GM12878 (cell line): ENCODE measurements at regions not wholly inside any gene's neighbourhood (a gene's known extent, or its start where the extent isn't known, plus 50 kb on each side); places are given as distances from the start of the nearest gene placed in this dataset.

Source experiments
- ATF7 ChIP-seq: fragments of 450-650 bp; IDR thresholded peaks from 2 replicates; pipeline ENCODE4 v1.6.1; 2016; ENCODE audit warnings: low read depth, mild to moderate bottlenecking
- EZH2 ChIP-seq: IDR thresholded peaks from 2 replicates; pipeline ENCODE4 v1.6.1; 2012; ENCODE audit warnings: low read depth, mild to moderate bottlenecking, control low read depth, inconsistent platforms, low read length, borderline replicate concordance; ENCODE audit not compliant: control insufficient read depth
- GABPA ChIP-seq: IDR thresholded peaks from 2 replicates; pipeline ENCODE4 v1.6.1; 2014; ENCODE audit warnings: antibody characterized with exemption, low read depth, mild to moderate bottlenecking, inconsistent platforms
- MAX ChIP-seq: IDR thresholded peaks from 2 replicates; pipeline ENCODE4 v1.6.1; 2012; ENCODE audit warnings: low read depth, low read length, improper control_type of control experiment
- NFXL1 ChIP-seq: fragments of 450-650 bp; IDR thresholded peaks from 2 replicates; pipeline ENCODE4 v1.6.1; 2017; ENCODE audit warnings: antibody characterized with exemption, mild to moderate bottlenecking, borderline replicate concordance
- NFYA ChIP-seq: IDR thresholded peaks from 2 replicates; pipeline ENCODE4 v1.6.1; 2011; ENCODE audit warnings: low read depth, mild to moderate bottlenecking, low read length, improper control_type of control experiment, borderline replicate concordance
- POLR2AphosphoS2 ChIP-seq: IDR thresholded peaks from 2 replicates; pipeline ENCODE4 v1.6.1; 2011; ENCODE audit warnings: low read depth, mild to moderate bottlenecking, low read length, improper control_type of control experiment, moderate library complexity
- SKIL ChIP-seq: fragments of 450-650 bp; IDR thresholded peaks from 2 replicates; pipeline ENCODE4 v1.6.1; 2017; ENCODE audit warnings: mild to moderate bottlenecking, low read depth, inconsistent platforms; ENCODE audit not compliant: poor library complexity, severe bottlenecking
- STAT3 ChIP-seq: IDR thresholded peaks from 2 replicates; pipeline ENCODE4 v1.6.1; 2011; ENCODE audit warnings: low read depth, low read length, improper control_type of control experiment
- TF ChIP-seq, protein P1 (sequence below): fragments of 450-650 bp; IDR thresholded peaks from 2 replicates; pipeline ENCODE4 v1.6.1; 2017; ENCODE audit warnings: mild to moderate bottlenecking, moderate library complexity
- TF ChIP-seq, protein P2 (sequence below), 3 experiments: IDR thresholded peaks in 2 of 3; conservative IDR thresholded peaks in 1 of 3; 2 replicates each; pipeline ENCODE4 v1.5.1; 2011; ENCODE audit warnings: low read depth in 3 of 3, low read length in 3 of 3, mild to moderate bottlenecking in 3 of 3, control low read depth in 2 of 3, moderate library complexity in 2 of 3, inconsistent platforms in 1 of 3, mixed read lengths in 1 of 3; ENCODE audit not compliant: control insufficient read depth in 2 of 3, insufficient read depth in 1 of 3; ENCODE audit errors: extremely low read depth in 1 of 3
- TF ChIP-seq, protein P3 (sequence below): fragments of 450-650 bp; IDR thresholded peaks from 2 replicates; pipeline ENCODE4 v1.6.1; 2017; ENCODE audit warnings: low read depth, mild to moderate bottlenecking, moderate library complexity

DNA sequence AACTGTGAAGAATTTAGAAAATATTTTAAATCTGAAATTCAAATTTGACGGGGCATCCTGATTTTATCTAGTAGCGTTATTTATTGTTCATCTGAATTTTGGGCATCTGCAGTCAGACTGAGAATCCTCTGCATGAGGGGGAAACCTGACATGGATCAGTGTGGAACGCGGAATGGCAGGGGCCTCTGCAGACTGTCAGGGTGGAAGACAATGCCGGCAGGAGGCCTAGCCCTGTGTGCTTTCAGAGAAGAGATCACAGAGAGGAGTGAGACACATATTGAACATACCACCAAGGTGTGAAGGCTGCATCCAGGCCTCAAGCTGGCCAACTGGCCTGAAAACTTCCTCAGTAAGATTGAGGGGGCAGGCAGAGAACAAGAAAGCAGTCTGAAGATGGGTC is 921.1 kb upstream of the GHITM start (continued):
- TF ChIP-seq NFXL1 (no peak), SKIL (no peak), NFYA (no peak), EZH2 (no peak), STAT3 (no peak), GABPA (no peak), MAX (no peak), ATF7 (no peak), POLR2AphosphoS2 (no peak)
- TF ChIP-seq, protein P1, sequence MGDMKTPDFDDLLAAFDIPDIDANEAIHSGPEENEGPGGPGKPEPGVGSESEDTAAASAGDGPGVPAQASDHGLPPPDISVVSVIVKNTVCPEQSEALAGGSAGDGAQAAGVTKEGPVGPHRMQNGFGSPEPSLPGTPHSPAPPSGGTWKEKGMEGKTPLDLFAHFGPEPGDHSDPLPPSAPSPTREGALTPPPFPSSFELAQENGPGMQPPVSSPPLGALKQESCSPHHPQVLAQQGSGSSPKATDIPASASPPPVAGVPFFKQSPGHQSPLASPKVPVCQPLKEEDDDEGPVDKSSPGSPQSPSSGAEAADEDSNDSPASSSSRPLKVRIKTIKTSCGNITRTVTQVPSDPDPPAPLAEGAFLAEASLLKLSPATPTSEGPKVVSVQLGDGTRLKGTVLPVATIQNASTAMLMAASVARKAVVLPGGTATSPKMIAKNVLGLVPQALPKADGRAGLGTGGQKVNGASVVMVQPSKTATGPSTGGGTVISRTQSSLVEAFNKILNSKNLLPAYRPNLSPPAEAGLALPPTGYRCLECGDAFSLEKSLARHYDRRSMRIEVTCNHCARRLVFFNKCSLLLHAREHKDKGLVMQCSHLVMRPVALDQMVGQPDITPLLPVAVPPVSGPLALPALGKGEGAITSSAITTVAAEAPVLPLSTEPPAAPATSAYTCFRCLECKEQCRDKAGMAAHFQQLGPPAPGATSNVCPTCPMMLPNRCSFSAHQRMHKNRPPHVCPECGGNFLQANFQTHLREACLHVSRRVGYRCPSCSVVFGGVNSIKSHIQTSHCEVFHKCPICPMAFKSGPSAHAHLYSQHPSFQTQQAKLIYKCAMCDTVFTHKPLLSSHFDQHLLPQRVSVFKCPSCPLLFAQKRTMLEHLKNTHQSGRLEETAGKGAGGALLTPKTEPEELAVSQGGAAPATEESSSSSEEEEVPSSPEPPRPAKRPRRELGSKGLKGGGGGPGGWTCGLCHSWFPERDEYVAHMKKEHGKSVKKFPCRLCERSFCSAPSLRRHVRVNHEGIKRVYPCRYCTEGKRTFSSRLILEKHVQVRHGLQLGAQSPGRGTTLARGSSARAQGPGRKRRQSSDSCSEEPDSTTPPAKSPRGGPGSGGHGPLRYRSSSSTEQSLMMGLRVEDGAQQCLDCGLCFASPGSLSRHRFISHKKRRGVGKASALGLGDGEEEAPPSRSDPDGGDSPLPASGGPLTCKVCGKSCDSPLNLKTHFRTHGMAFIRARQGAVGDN, result no peak
- TF ChIP-seq, protein P2, sequence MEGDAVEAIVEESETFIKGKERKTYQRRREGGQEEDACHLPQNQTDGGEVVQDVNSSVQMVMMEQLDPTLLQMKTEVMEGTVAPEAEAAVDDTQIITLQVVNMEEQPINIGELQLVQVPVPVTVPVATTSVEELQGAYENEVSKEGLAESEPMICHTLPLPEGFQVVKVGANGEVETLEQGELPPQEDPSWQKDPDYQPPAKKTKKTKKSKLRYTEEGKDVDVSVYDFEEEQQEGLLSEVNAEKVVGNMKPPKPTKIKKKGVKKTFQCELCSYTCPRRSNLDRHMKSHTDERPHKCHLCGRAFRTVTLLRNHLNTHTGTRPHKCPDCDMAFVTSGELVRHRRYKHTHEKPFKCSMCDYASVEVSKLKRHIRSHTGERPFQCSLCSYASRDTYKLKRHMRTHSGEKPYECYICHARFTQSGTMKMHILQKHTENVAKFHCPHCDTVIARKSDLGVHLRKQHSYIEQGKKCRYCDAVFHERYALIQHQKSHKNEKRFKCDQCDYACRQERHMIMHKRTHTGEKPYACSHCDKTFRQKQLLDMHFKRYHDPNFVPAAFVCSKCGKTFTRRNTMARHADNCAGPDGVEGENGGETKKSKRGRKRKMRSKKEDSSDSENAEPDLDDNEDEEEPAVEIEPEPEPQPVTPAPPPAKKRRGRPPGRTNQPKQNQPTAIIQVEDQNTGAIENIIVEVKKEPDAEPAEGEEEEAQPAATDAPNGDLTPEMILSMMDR (IDR thresholded peaks at IDR 0.05 in 2 of 3, conservative IDR thresholded peaks at IDR 0.05 in 1 of 3; ENCODE audit: control insufficient read depth in 2 of 3, extremely low read depth in 1 of 3, insufficient read depth in 1 of 3, low read depth in 3 of 3, low read length in 3 of 3), result no peak
- TF ChIP-seq, protein P3, sequence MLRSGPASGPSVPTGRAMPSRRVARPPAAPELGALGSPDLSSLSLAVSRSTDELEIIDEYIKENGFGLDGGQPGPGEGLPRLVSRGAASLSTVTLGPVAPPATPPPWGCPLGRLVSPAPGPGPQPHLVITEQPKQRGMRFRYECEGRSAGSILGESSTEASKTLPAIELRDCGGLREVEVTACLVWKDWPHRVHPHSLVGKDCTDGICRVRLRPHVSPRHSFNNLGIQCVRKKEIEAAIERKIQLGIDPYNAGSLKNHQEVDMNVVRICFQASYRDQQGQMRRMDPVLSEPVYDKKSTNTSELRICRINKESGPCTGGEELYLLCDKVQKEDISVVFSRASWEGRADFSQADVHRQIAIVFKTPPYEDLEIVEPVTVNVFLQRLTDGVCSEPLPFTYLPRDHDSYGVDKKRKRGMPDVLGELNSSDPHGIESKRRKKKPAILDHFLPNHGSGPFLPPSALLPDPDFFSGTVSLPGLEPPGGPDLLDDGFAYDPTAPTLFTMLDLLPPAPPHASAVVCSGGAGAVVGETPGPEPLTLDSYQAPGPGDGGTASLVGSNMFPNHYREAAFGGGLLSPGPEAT, result no peak
